ENCODE measurements at regions not wholly inside any gene's neighbourhood (a gene's known extent, or its start where the extent isn't known, plus 50 kb on each side); places are given as distances from the start of the nearest gene placed in this dataset.

DNA sequence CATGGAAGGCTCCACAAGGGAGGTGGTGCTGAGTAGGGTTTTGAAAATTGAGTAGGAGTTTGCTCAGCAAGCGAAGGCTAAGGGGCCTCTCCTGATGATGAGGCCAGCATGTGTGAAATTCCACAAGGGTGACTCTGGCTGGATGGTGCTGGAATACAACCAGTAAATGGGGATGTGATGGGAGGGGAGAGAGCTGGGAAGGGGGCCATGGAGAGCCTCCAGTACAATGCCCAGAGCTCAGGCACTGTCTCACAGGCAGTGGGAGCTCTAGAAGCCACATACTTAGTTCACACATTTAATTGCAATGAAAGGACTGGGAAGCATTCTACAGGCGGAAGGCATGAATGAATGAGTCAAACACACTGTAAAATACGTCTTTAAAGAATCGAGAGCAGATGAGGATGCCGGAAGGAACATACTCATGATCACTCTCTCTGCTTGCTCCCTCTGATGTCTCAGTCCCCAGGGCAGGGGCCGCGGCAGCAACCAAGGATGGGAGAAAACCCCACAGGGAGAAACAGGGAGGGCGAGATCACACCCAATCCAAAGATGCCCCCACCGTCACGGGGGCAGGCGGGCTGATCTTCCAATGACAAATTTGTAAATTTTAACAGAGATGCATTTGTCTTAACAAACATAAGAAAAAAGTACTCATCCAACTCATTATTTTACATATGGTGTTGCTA is 261.0 kb downstream of the NSG2 start:
- Histone ChIP-seq H3K4me2 (no peak overlapping the region), H3K9me3 (ENCODE audit: low read depth) (no peaks in the 10 kb centered on the region), H4K20me1 (ENCODE audit: insufficient read depth, poor library complexity, severe bottlenecking) (no peaks in the 10 kb centered on the region), H3K79me2 (no peaks in the 10 kb centered on the region), H3K4me3 (no peak overlapping the region), H2AFZ (no peak overlapping the region), H3K27me3 (peaks cover 9% of the 10 kb centered on the region), H3K4me1 (ENCODE audit: insufficient read depth) (peaks cover under 1% of the 10 kb centered on the region), H3K36me3 (replicated peaks; ENCODE audit: insufficient read depth, low read depth) (no peaks in the 10 kb centered on the region), H3K9me2 (replicated peaks; ENCODE audit: insufficient read depth) (no peaks in the 10 kb centered on the region), H3K27ac (no peak overlapping the region)
- no peak for DNase-seq (ENCODE audit: low spot score)
- TF ChIP-seq EZH2 (IDR thresholded peaks at IDR 0.05; ENCODE audit: borderline replicate concordance) (no peak), EZH2phosphoT487 (IDR thresholded peaks at IDR 0.05; ENCODE audit: low read depth, severe bottlenecking, unreplicated experiment) (no peak)
- WGBS (ENCODE audit: low lambda C conversion rate, missing lambda C conversion rate), result 75% methylated on average over 11 of the region's 11 CpGs

DNA sequence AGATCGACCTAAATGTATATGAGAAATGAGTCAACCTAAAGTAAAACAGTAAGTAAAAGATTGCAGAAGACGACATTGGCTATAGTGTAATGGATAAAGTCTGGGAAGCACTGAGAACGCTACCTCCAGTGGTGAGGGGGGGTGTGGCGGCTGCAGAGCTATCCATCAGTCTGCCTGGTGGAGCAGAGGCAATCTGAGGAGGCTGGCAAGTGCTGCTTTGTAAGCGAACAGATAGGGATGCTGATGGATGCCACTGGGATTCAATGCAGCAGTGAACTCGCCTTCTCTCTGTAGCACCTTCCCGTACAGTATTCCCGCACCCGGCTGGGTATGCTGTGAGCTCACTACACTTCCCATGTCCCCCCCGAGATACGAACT is 261.5 kb downstream of the NSG2 start:
- no peaks in the 10 kb centered on the region for H3K9me3 ChIP-seq (ENCODE audit: low read depth)
- peaks cover 9% of the 10 kb centered on the region for H3K27me3 ChIP-seq
- no peak overlapping the region for H2AFZ ChIP-seq
- no peaks in the 10 kb centered on the region for H3K9me2 ChIP-seq (replicated peaks; ENCODE audit: insufficient read depth)
- no peak overlapping the region for H3K4me2 ChIP-seq
- no peaks in the 10 kb centered on the region for H3K79me2 ChIP-seq
- H4K20me1 ChIP-seq (ENCODE audit: insufficient read depth, poor library complexity, severe bottlenecking), result no peaks in the 10 kb centered on the region
- no peak overlapping the region for H3K27ac ChIP-seq
- no peak for DNase-seq (ENCODE audit: low spot score)
- no peaks in the 10 kb centered on the region for H3K36me3 ChIP-seq (replicated peaks; ENCODE audit: insufficient read depth, low read depth)
- H3K4me3 ChIP-seq, result no peak overlapping the region
- peaks cover 4% of the 10 kb centered on the region for H3K4me1 ChIP-seq (ENCODE audit: insufficient read depth)
- no peak for TF ChIP-seq EZH2 (IDR thresholded peaks at IDR 0.05; ENCODE audit: borderline replicate concordance)
- TF ChIP-seq, protein P1, sequence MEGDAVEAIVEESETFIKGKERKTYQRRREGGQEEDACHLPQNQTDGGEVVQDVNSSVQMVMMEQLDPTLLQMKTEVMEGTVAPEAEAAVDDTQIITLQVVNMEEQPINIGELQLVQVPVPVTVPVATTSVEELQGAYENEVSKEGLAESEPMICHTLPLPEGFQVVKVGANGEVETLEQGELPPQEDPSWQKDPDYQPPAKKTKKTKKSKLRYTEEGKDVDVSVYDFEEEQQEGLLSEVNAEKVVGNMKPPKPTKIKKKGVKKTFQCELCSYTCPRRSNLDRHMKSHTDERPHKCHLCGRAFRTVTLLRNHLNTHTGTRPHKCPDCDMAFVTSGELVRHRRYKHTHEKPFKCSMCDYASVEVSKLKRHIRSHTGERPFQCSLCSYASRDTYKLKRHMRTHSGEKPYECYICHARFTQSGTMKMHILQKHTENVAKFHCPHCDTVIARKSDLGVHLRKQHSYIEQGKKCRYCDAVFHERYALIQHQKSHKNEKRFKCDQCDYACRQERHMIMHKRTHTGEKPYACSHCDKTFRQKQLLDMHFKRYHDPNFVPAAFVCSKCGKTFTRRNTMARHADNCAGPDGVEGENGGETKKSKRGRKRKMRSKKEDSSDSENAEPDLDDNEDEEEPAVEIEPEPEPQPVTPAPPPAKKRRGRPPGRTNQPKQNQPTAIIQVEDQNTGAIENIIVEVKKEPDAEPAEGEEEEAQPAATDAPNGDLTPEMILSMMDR (IDR thresholded peaks at IDR 0.05; ENCODE audit: poor library complexity), result no peak
- no peak for TF ChIP-seq EZH2phosphoT487 (IDR thresholded peaks at IDR 0.05; ENCODE audit: low read depth, severe bottlenecking, unreplicated experiment)
- 71% methylated on average over 11 of the region's 11 CpGs for WGBS (ENCODE audit: low lambda C conversion rate, missing lambda C conversion rate)

DNA sequence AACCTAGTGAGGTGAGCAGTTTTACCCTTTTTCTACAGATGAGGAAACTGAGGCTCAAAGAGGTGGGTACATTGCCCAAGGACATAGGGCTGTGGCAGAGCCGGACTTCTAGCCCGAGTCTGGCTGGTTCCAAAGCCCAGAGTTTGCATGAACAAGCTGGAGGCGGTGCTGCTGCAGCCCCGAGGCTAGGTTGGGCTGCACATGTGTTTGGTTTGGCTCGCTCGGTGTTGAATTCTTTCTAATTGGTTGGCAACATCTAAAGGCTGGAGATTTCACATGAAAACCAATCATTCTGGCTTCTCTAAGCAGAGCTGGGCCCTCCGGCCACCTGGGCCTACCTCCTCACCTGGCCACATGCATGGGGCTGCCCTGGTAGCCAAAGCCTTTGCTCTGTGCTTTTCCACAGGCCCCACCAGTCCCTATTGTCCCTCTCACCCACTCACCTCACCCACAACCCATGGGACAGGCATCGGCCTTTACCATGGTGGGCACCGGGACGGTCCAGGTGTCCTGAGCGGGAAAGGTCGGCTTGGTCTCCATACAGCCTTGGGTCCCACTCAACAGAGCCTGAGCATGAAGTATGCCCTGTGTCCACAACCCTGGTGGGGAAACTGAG is 262.3 kb downstream of the NSG2 start:
- H3K27me3 ChIP-seq, result peaks cover 12% of the 10 kb centered on the region
- 91% methylated on average over 12 of the region's 12 CpGs for WGBS (ENCODE audit: low lambda C conversion rate, missing lambda C conversion rate)
- no peak overlapping the region for H2AFZ ChIP-seq
- H3K4me1 ChIP-seq (ENCODE audit: insufficient read depth), result peaks cover 4% of the 10 kb centered on the region
- TF ChIP-seq EZH2 (IDR thresholded peaks at IDR 0.05; ENCODE audit: borderline replicate concordance) (no peak), EZH2phosphoT487 (IDR thresholded peaks at IDR 0.05; ENCODE audit: low read depth, severe bottlenecking, unreplicated experiment) (no peak)
- TF ChIP-seq, protein P1 (IDR thresholded peaks at IDR 0.05; ENCODE audit: poor library complexity), result no peak
- H3K9me3 ChIP-seq (ENCODE audit: low read depth), result no peaks in the 10 kb centered on the region
- H3K4me3 ChIP-seq, result no peak overlapping the region
- H3K4me2 ChIP-seq, result no peak overlapping the region
- H3K79me2 ChIP-seq, result no peaks in the 10 kb centered on the region
- no peaks in the 10 kb centered on the region for H3K9me2 ChIP-seq (replicated peaks; ENCODE audit: insufficient read depth)
- H3K27ac ChIP-seq, result no peak overlapping the region
- no peak for DNase-seq (ENCODE audit: low spot score)
- H4K20me1 ChIP-seq (ENCODE audit: insufficient read depth, poor library complexity, severe bottlenecking), result no peaks in the 10 kb centered on the region
- no peaks in the 10 kb centered on the region for H3K36me3 ChIP-seq (replicated peaks; ENCODE audit: insufficient read depth, low read depth)

DNA sequence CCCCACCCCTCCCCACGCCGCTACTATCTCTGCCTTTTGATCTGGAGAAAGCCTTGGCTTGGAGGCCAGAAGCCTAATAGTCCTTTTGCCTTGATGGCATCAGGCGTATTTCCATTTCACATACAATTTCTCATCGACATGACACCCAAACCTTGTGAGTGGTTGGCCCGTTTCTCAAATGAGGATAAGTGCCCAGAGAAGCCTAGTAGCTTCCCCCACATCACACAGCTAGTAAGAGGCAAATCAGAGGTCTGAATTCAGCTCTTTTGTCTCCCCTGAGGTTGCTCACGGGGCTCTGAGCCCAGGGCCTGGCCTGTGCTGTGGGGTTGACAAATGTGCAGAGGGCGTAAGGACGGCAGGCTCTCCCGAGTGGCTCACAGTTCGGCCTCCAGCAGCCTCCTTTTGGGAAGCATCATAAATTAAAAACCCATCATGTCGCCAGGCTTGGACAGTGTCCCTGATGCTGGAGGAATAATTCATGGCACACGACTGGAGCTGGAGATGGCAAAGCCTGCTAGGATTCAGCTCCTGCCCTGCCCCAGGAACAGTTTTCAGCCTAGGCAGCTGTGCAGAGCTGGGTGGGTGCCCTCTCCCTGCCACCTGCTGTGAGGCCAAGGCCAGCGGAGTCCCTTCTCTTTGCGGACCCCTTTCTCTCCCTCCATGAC is 263.8 kb downstream of the NSG2 start:
- TF ChIP-seq, protein P1 (IDR thresholded peaks at IDR 0.05; ENCODE audit: poor library complexity), result no peak
- TF ChIP-seq EZH2phosphoT487 (IDR thresholded peaks at IDR 0.05; ENCODE audit: low read depth, severe bottlenecking, unreplicated experiment) (no peak), EZH2 (IDR thresholded peaks at IDR 0.05; ENCODE audit: borderline replicate concordance) (no peak)
- WGBS (ENCODE audit: low lambda C conversion rate, missing lambda C conversion rate), result 86% methylated on average over 14 of the region's 14 CpGs
- H3K4me3 ChIP-seq, result no peak overlapping the region
- H4K20me1 ChIP-seq (ENCODE audit: insufficient read depth, poor library complexity, severe bottlenecking), result no peaks in the 10 kb centered on the region
- H3K27me3 ChIP-seq, result peaks cover 18% of the 10 kb centered on the region
- no peaks in the 10 kb centered on the region for H3K9me3 ChIP-seq (ENCODE audit: low read depth)
- H3K27ac ChIP-seq, result no peak overlapping the region
- H3K4me1 ChIP-seq (ENCODE audit: insufficient read depth), result peaks cover 4% of the 10 kb centered on the region
- no peak overlapping the region for H2AFZ ChIP-seq
- H3K4me2 ChIP-seq, result no peak overlapping the region
- H3K36me3 ChIP-seq (replicated peaks; ENCODE audit: insufficient read depth, low read depth), result no peaks in the 10 kb centered on the region
- H3K9me2 ChIP-seq (replicated peaks; ENCODE audit: insufficient read depth), result no peaks in the 10 kb centered on the region
- H3K79me2 ChIP-seq, result no peaks in the 10 kb centered on the region
- no peak for DNase-seq (ENCODE audit: low spot score)
